GM23248 (cell line): ENCODE measurements at regions not wholly inside any gene's neighbourhood (a gene's known extent, or its start where the extent isn't known, plus 50 kb on each side); places are given as distances from the start of the nearest gene placed in this dataset.
"Not testable (repeated sequence)": the region's sequence is repeated elsewhere in the genome, so short reads cannot be mapped to it uniquely, and the experiment has no call there.

ENCODE experiments used
- DNase-seq: peaks from one replicate; pipeline ENCODE4 v3.0.0-alpha.2; 2015
- H2AFZ ChIP-seq: fragments of 200-600 bp; sonication (generic); 2 replicates; pipeline ENCODE4 v1.6.1; 2016; ENCODE audit warnings: antibody characterized with exemption
- H3F3A ChIP-seq: fragments of 200-600 bp; sonication (generic); 2 replicates; pipeline ENCODE4 v1.6.1; 2016; ENCODE audit warnings: mild to moderate bottlenecking, antibody characterized with exemption, mixed run types; ENCODE audit not compliant: insufficient read depth
- H3K27ac ChIP-seq: fragments of 200-600 bp; sonication (generic); 2 replicates; pipeline ENCODE4 v1.5.1; 2016; ENCODE audit warnings: mild to moderate bottlenecking
- H3K27me3 ChIP-seq: fragments of 200-600 bp; sonication (generic); replicated peaks from 2 replicates; pipeline ENCODE4 v1.6.1; 2016; ENCODE audit warnings: mild to moderate bottlenecking; ENCODE audit not compliant: insufficient read depth
- H3K36me3 ChIP-seq: fragments of 200-600 bp; sonication (generic); 2 replicates; pipeline ENCODE4 v1.6.1; 2016; ENCODE audit warnings: low read depth, mild to moderate bottlenecking
- H3K4me1 ChIP-seq: fragments of 200-600 bp; sonication (generic); 2 replicates; pipeline ENCODE4 v1.6.1; 2016; ENCODE audit warnings: mild to moderate bottlenecking; ENCODE audit not compliant: insufficient read depth
- H3K4me2 ChIP-seq: fragments of 200-600 bp; sonication (generic); one replicate; pipeline ENCODE4 v1.6.1; 2016; ENCODE audit warnings: mild to moderate bottlenecking; ENCODE audit not compliant: unreplicated experiment
- H3K4me3 ChIP-seq: fragments of 200-600 bp; sonication (generic); 2 replicates; pipeline ENCODE4 v1.5.1; 2016; ENCODE audit warnings: mild to moderate bottlenecking
- H3K79me2 ChIP-seq: fragments of 200-600 bp; sonication (generic); 2 replicates; pipeline ENCODE4 v1.6.1; 2016; ENCODE audit warnings: mild to moderate bottlenecking; ENCODE audit not compliant: insufficient read depth
- H3K9ac ChIP-seq: fragments of 200-600 bp; sonication (generic); 2 replicates; pipeline ENCODE4 v1.6.1; 2016; ENCODE audit warnings: mild to moderate bottlenecking
- H3K9me2 ChIP-seq: fragments of 200-600 bp; sonication (generic); 2 replicates; pipeline ENCODE4 v1.6.1; 2016; ENCODE audit warnings: mixed run types, mild to moderate bottlenecking, moderate library complexity; ENCODE audit not compliant: insufficient read depth
- H3K9me3 ChIP-seq: fragments of 200-600 bp; sonication (generic); one replicate; pipeline ENCODE4 v1.6.1; 2017; ENCODE audit warnings: low read depth
- H4K20me1 ChIP-seq: fragments of 200-600 bp; sonication (generic); 2 replicates; pipeline ENCODE4 v1.6.0; 2016; ENCODE audit not compliant: insufficient read depth
- EZH2 ChIP-seq: fragments of 200-600 bp; sonication (generic); IDR thresholded peaks from 2 replicates; pipeline ENCODE4 v1.6.1; 2018; ENCODE audit warnings: antibody characterized with exemption, mild to moderate bottlenecking; ENCODE audit not compliant: insufficient read depth, poor library complexity, severe bottlenecking
- EZH2phosphoT487 ChIP-seq: fragments of 200-600 bp; sonication (generic); IDR thresholded peaks from 2 replicates; pipeline ENCODE4 v1.6.1; 2018; ENCODE audit warnings: antibody characterized with exemption, moderate library complexity, mild to moderate bottlenecking, low read depth; ENCODE audit not compliant: insufficient read depth
- WGBS, 2 experiments: methylation state at CpG; one replicate each; pipeline ENCODE4 v1.1.6; 2015 to 2017; ENCODE audit warnings: low lambda C conversion rate in 2 of 2, low coverage in 1 of 2; ENCODE audit errors: missing lambda C conversion rate in 2 of 2; 5-methylcytosine and 5-hydroxymethylcytosine counted together
- in situ Hi-C: fragments of 300-500 bp; cut with MboI; formaldehyde crosslinking; loops from 2 replicates; pipeline ENCODE4 v1.15.0; 2020

GRCh38 chr1:244305776-244306341 lies 145.8 kb downstream of the ADSS2 start:
- Histone ChIP-seq H3K27ac (no peak overlapping the region), H3K79me2 (no peaks in the 10 kb centered on the region), H3K4me3 (no peak overlapping the region), H4K20me1 (no peaks in the 10 kb centered on the region), H3K4me1 (peaks cover 3% of the 10 kb centered on the region), H3K9me2 (no peaks in the 10 kb centered on the region), H3K27me3 (no peaks in the 10 kb centered on the region), H3F3A (no peaks in the 10 kb centered on the region), H2AFZ (no peak overlapping the region), H3K9me3 (no peaks in the 10 kb centered on the region), H3K4me2 (no peak overlapping the region), H3K36me3 (no peaks in the 10 kb centered on the region), H3K9ac (no peak overlapping the region)
- in situ Hi-C loops, result no loop called here
- DNase-seq, result no peak
- TF ChIP-seq EZH2 (no peak), EZH2phosphoT487 (no peak)
- 93 to 97% methylated on average over 3 to 4 of the region's 4 CpGs for WGBS, 2 experiments

DNA sequence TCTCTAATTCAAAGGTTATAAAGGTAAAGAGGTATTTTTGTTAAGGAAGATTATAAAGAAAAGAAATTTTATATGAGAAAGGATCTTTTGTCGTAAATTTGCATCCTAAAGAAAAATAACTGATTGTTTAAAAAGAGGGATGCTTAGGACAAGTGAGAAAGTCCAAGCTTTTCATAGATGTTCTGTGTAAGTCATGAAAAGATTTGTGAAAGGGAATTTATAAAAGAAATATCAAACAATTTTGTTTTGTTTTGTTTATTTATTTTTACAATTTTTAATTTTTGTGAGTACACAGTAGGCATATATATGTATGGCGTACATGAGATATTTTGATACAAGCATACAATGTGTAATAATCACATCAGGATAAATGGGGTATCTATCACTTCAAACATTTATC lies 145.2 kb downstream of the ADSS2 start:
- H3K36me3 ChIP-seq, result no peaks in the 10 kb centered on the region
- no peak overlapping the region for H2AFZ ChIP-seq
- 79 to 89% methylated on average over 2 of the region's 2 CpGs for WGBS, 2 experiments
- H3K4me2 ChIP-seq, result no peak overlapping the region
- no peaks in the 10 kb centered on the region for H3K79me2 ChIP-seq
- peaks cover 3% of the 10 kb centered on the region for H3K4me1 ChIP-seq
- no peak overlapping the region for H3K9ac ChIP-seq
- no peaks in the 10 kb centered on the region for H3F3A ChIP-seq
- no peaks in the 10 kb centered on the region for H4K20me1 ChIP-seq
- no peaks in the 10 kb centered on the region for H3K9me3 ChIP-seq
- DNase-seq, result no peak
- no peaks in the 10 kb centered on the region for H3K27me3 ChIP-seq
- in situ Hi-C loops, result no loop called here
- no peak overlapping the region for H3K27ac ChIP-seq
- H3K9me2 ChIP-seq, result no peaks in the 10 kb centered on the region
- H3K4me3 ChIP-seq, result no peak overlapping the region
- TF ChIP-seq EZH2 (no peak), EZH2phosphoT487 (no peak)

GRCh38 chr1:244309191-244309590 lies 142.5 kb downstream of the ADSS2 start:
- H3F3A ChIP-seq, in situ Hi-C loops, H3K9me3 ChIP-seq, H4K20me1 ChIP-seq, DNase-seq, H2AFZ ChIP-seq, H3K79me2 ChIP-seq, H3K4me1 ChIP-seq, H3K36me3 ChIP-seq, H3K9me2 ChIP-seq, H3K27ac ChIP-seq, H3K27me3 ChIP-seq, H3K4me2 ChIP-seq, H3K9ac ChIP-seq, H3K4me3 ChIP-seq: not testable (repeated sequence)
- 73 to 76% methylated on average over 4 of the region's 4 CpGs for WGBS, 2 experiments

DNA sequence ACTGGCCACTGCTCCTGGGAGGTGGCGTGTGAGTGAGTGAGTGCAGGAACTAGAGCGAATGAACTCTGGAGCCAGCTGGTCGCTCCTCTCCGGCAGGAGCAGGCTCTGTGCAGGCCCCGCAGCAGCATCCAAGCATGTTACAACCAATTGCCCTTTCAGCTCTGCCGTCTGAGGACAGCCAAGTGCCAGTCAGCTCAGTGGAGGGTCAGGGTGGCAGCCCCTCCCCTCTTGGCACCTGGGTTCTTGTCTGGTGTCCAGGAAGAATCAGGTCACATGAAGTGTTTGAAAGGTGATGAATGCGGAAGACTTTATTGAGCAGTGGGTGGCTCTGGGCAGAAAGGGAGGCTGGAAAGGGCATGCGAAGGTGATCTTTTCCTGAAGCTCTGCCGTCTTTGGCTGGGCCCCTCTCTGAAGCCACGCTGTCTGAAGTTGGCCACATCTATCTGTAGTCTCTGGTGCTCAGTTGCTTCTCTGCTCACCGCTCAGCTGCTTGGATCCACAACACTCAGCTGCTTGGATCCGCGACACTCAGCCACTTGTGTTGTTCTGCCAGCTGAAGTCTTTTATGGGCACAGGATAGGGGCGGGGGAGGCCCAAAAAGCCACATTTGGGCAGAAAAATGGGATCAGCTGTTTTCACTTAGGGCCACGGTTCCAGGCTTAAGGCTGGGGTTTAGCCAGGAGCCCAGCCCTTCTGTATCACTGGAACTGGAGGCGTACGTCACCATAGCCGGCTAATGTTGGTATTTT lies 139.8 kb downstream of the ADSS2 start:
- H3K36me3 ChIP-seq, result no peaks in the 10 kb centered on the region
- peak overlapping the region; percentile 41 for H2AFZ ChIP-seq
- H3K27me3 ChIP-seq, result no peaks in the 10 kb centered on the region
- H3K9me3 ChIP-seq, result no peaks in the 10 kb centered on the region
- H3K4me1 ChIP-seq, result no peaks in the 10 kb centered on the region
- no peaks in the 10 kb centered on the region for H3F3A ChIP-seq
- no peaks in the 10 kb centered on the region for H3K9me2 ChIP-seq
- H3K27ac ChIP-seq, result no peak overlapping the region
- H3K79me2 ChIP-seq, result no peaks in the 10 kb centered on the region
- no peak overlapping the region for H3K4me2 ChIP-seq
- no peak for TF ChIP-seq EZH2
- no peak for TF ChIP-seq EZH2phosphoT487
- no peak overlapping the region for H3K9ac ChIP-seq
- H3K4me3 ChIP-seq, result no peak overlapping the region
- WGBS, 2 experiments, result 37 to 39% methylated on average over 18 of the region's 18 CpGs
- in situ Hi-C loops, result no loop called here
- DNase-seq, result peak; percentile 38
- H4K20me1 ChIP-seq, result no peaks in the 10 kb centered on the region

- no peaks in the 10 kb centered on the region for H4K20me1 ChIP-seq
- H3K79me2 ChIP-seq, result no peaks in the 10 kb centered on the region
- no peaks in the 10 kb centered on the region for H3K27me3 ChIP-seq
- no peak overlapping the region for H2AFZ ChIP-seq
- H3F3A ChIP-seq, result no peaks in the 10 kb centered on the region
- WGBS, 2 experiments, result 22% methylated on average over 9 of the region's 9 CpGs
- H3K4me2 ChIP-seq, result no peak overlapping the region
- no peaks in the 10 kb centered on the region for H3K36me3 ChIP-seq
- TF ChIP-seq EZH2phosphoT487 (no peak), EZH2 (no peak)
- in situ Hi-C loops, result no loop called here
- DNase-seq, result peak; percentile 21
- H3K27ac ChIP-seq, result no peak overlapping the region
- no peak overlapping the region for H3K4me3 ChIP-seq
- H3K9me2 ChIP-seq, result no peaks in the 10 kb centered on the region
- H3K4me1 ChIP-seq, result no peaks in the 10 kb centered on the region
- H3K9me3 ChIP-seq, result no peaks in the 10 kb centered on the region
- H3K9ac ChIP-seq, result no peak overlapping the region
These were observed 138.4 kb downstream of the ADSS2 start for GRCh38 chr1:244313346-244313745.
